ENCODE measurements at regions not wholly inside any gene's neighbourhood (a gene's known extent, or its start where the extent isn't known, plus 50 kb on each side); places are given as distances from the start of the nearest gene placed in this dataset.

DNA sequence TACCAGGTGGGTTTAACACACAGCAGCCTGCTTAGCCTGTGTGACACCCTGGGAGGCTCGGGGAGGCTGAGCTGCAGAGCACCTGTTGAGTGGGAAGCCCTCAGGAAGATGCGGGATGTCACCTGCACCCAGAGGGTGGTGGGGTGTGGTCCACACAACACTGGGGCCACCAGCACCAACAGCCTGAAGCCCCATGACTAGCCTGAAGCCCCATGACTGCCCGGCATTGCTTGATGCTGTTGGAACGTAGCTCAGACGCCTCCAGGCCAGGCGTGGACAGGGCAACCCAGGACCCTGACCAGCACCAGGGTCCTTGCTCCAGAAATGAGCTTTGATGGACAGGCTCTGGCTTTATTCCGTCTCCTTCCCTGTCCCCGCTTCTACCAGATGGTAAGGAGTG is 76.3 kb upstream of the ZNF469 start:
- TF ChIP-seq, protein P1, sequence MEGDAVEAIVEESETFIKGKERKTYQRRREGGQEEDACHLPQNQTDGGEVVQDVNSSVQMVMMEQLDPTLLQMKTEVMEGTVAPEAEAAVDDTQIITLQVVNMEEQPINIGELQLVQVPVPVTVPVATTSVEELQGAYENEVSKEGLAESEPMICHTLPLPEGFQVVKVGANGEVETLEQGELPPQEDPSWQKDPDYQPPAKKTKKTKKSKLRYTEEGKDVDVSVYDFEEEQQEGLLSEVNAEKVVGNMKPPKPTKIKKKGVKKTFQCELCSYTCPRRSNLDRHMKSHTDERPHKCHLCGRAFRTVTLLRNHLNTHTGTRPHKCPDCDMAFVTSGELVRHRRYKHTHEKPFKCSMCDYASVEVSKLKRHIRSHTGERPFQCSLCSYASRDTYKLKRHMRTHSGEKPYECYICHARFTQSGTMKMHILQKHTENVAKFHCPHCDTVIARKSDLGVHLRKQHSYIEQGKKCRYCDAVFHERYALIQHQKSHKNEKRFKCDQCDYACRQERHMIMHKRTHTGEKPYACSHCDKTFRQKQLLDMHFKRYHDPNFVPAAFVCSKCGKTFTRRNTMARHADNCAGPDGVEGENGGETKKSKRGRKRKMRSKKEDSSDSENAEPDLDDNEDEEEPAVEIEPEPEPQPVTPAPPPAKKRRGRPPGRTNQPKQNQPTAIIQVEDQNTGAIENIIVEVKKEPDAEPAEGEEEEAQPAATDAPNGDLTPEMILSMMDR (IDR thresholded peaks at IDR 0.05; ENCODE audit: insufficient read depth, low read depth, low read length): no peak
- TF ChIP-seq EZH2 (IDR thresholded peaks at IDR 0.05; ENCODE audit: insufficient read depth, low read length): no peak
